Testis (tissue), 2 donors: ENCODE measurements at regions not wholly inside any gene's neighbourhood (a gene's known extent, or its start where the extent isn't known, plus 50 kb on each side); places are given as distances from the start of the nearest gene placed in this dataset.

Source experiments
- DNase-seq: peaks from one replicate; pipeline ENCODE4 v3.0.0-alpha.2; 2019
- H3K27ac ChIP-seq, 2 donors: fragments of 200-600 bp; sonication (generic); one replicate each; pipeline ENCODE4 v1.5.1; 2019
- H3K27me3 ChIP-seq: fragments of 200-600 bp; sonication (generic); one replicate; pipeline ENCODE4 v1.5.1; 2019
- H3K36me3 ChIP-seq: fragments of 200-600 bp; sonication (generic); one replicate; pipeline ENCODE4 v1.5.1; 2017; ENCODE audit warnings: low read depth; ENCODE audit errors: missing control alignments
- H3K4me1 ChIP-seq: fragments of 200-600 bp; sonication (generic); one replicate; pipeline ENCODE4 v1.5.1; 2019
- H3K4me3 ChIP-seq, 2 donors: fragments of 200-600 bp; sonication (generic); one replicate each; pipeline ENCODE4 v1.5.1; 2017 to 2019
- H3K9me3 ChIP-seq: fragments of 200-600 bp; sonication (generic); one replicate; pipeline ENCODE4 v1.5.1; 2017
- CTCF ChIP-seq, 3 experiments: fragments of 450-650 bp in 2 of 3; fragments of 200-600 bp in 1 of 3; sonication (generic) in 1 of 3; IDR thresholded peaks; one replicate each; pipeline ENCODE4 v1.5.1; 2016 to 2019; ENCODE audit warnings: antibody characterized with exemption in 3 of 3, mild to moderate bottlenecking in 2 of 3, moderate library complexity in 1 of 3
- POLR2A ChIP-seq: fragments of 450-650 bp; IDR thresholded peaks from one replicate; pipeline ENCODE4 v1.6.1; 2017; ENCODE audit warnings: antibody characterized with exemption, mild to moderate bottlenecking, moderate library complexity
- WGBS, 2 donors: methylation state at CpG; one replicate each; pipeline ENCODE4 v1.1.5; 2018; 5-methylcytosine and 5-hydroxymethylcytosine counted together
- intact Hi-C: fragments of 100-400 bp; cut with DNase I; formaldehyde crosslinking; loops from one replicate; pipeline ENCODE4 v1.15.1; 2023; ENCODE audit warnings: low total_unique reads

- Histone ChIP-seq H3K9me3 (no peaks in the 10 kb centered on the region), H3K27me3 (no peaks in the 10 kb centered on the region), H3K4me1 (no peaks in the 10 kb centered on the region), H3K4me3 (no peak overlapping the region), H3K36me3 (no peaks in the 10 kb centered on the region), H3K27ac (no peak overlapping the region)
- 75 to 87% methylated on average over 2 of the region's 2 CpGs for WGBS, 2 donors
- intact Hi-C loops = no loop called here
- no peak for DNase-seq
- TF ChIP-seq POLR2A = no peak
- no peak for TF ChIP-seq CTCF (IDR thresholded peaks at IDR 0.05)
Observed at GRCh38 chr1:84048820-84049219, 49.9 kb upstream of the TTLL7 start.
